Left ventricle myocardium inferior (tissue), 1 donor: ENCODE measurements at regions not wholly inside any gene's neighbourhood (a gene's known extent, or its start where the extent isn't known, plus 50 kb on each side); places are given as distances from the start of the nearest gene placed in this dataset.

ENCODE experiments used
- DNase-seq: peaks from one replicate; pipeline ENCODE4 v3.0.0-alpha.2; 2020
- H3K27ac ChIP-seq: fragments of 200-600 bp; replicated peaks from 2 replicates; pipeline ENCODE4 v1.8.0; 2021
- H3K27me3 ChIP-seq: fragments of 200-600 bp; 2 replicates; pipeline ENCODE4 v1.8.0; 2021; ENCODE audit warnings: low read depth
- H3K36me3 ChIP-seq: fragments of 200-600 bp; 2 replicates; pipeline ENCODE4 v1.8.0; 2021
- H3K4me1 ChIP-seq: fragments of 200-600 bp; 2 replicates; pipeline ENCODE4 v1.8.0; 2021
- H3K4me3 ChIP-seq: fragments of 200-600 bp; 2 replicates; pipeline ENCODE4 v1.8.0; 2021; ENCODE audit warnings: mild to moderate bottlenecking, moderate library complexity
- H3K9me3 ChIP-seq: fragments of 200-600 bp; replicated peaks from 2 replicates; pipeline ENCODE4 v1.8.0; 2021
- CTCF ChIP-seq: fragments of 200-600 bp; IDR thresholded peaks from 2 replicates; pipeline ENCODE4 v1.8.0; 2021; ENCODE audit warnings: antibody characterized with exemption, mild to moderate bottlenecking, borderline replicate concordance
- intact Hi-C: fragments of 100-400 bp; cut with micrococcal nuclease; formaldehyde crosslinking; loops from one replicate; pipeline ENCODE4 v1.11.0; 2022
- donor health status: DM: no; HTN: yes; CAD: no; lungs with severe emphysema.

GRCh38 chr12:67469666-67470065, 178.9 kb upstream of the DYRK2 start:
- intact Hi-C loops = no loop called here
- no peak for DNase-seq
- TF ChIP-seq CTCF = no peak
- Histone ChIP-seq H3K4me3 (no peak overlapping the region), H3K27ac (peak overlapping the region; percentile 54), H3K4me1 (peaks cover 34% of the 10 kb centered on the region), H3K36me3 (no peaks in the 10 kb centered on the region), H3K9me3 (peaks cover 19% of the 10 kb centered on the region), H3K27me3 (no peaks in the 10 kb centered on the region)

GRCh38 chr12:67471810-67472209, 176.7 kb upstream of the DYRK2 start:
- peak; percentile 28 for DNase-seq
- H3K4me1 ChIP-seq = peaks cover 34% of the 10 kb centered on the region
- no peaks in the 10 kb centered on the region for H3K27me3 ChIP-seq
- intact Hi-C loops = no loop called here
- H3K9me3 ChIP-seq = peaks cover 12% of the 10 kb centered on the region
- no peak for TF ChIP-seq CTCF
- peak overlapping the region; percentile 66 for H3K27ac ChIP-seq
- H3K36me3 ChIP-seq = no peaks in the 10 kb centered on the region
- H3K4me3 ChIP-seq = no peak overlapping the region

GRCh38 chr12:67472539-67472938, 176.0 kb upstream of the DYRK2 start:
- Histone ChIP-seq H3K9me3 (peaks cover 4% of the 10 kb centered on the region), H3K27ac (peak overlapping the region; percentile 66), H3K36me3 (no peaks in the 10 kb centered on the region), H3K4me3 (no peak overlapping the region), H3K27me3 (no peaks in the 10 kb centered on the region), H3K4me1 (peaks cover 34% of the 10 kb centered on the region)
- intact Hi-C loops = no loop called here
- peak; percentile 38 for DNase-seq
- no peak for TF ChIP-seq CTCF

- no peaks in the 10 kb centered on the region for H3K9me3 ChIP-seq
- no peak for DNase-seq
- intact Hi-C loops = no loop called here
- H3K4me3 ChIP-seq = no peak overlapping the region
- no peak for TF ChIP-seq CTCF
- no peaks in the 10 kb centered on the region for H3K36me3 ChIP-seq
- H3K27ac ChIP-seq = no peak overlapping the region
- peaks cover 25% of the 10 kb centered on the region for H3K4me1 ChIP-seq
- H3K27me3 ChIP-seq = no peaks in the 10 kb centered on the region
Measured at GRCh38 chr12:67474934-67475620, 173.5 kb upstream of the DYRK2 start.

- no peaks in the 10 kb centered on the region for H3K36me3 ChIP-seq
Measured at GRCh38 chr12:67475725-67476124, 172.8 kb upstream of the DYRK2 start.

More at GRCh38 chr12:67475725-67476124, 172.8 kb upstream of the DYRK2 start:
- Histone ChIP-seq H3K27ac (no peak overlapping the region), H3K27me3 (no peaks in the 10 kb centered on the region), H3K4me1 (peaks cover 21% of the 10 kb centered on the region), H3K9me3 (no peaks in the 10 kb centered on the region), H3K4me3 (no peak overlapping the region)
- no peak for DNase-seq
- no peak for TF ChIP-seq CTCF
- intact Hi-C loops = no loop called here
